K562 (cell line): ENCODE measurements at regions not wholly inside any gene's neighbourhood (a gene's known extent, or its start where the extent isn't known, plus 50 kb on each side); places are given as distances from the start of the nearest gene placed in this dataset.

Source experiments
- ATAC-seq: fragments of 200-7000 bp; cut with Tn5 transposase; 3 replicates; pipeline ENCODE4 v1.9.1; 2020; ENCODE audit warnings: moderate library complexity
- BruUV-seq: library from RNA; stranded (reverse); fragments of 400-500 nt; replicated peaks from 2 replicates; lab custom pipeline; 2021; lab: Mats Ljungman, UMichigan
- CTCF ChIA-PET: fragments of 300-600 bp; formaldehyde crosslinking; extraction: SDS; loops from one replicate; lab custom pipeline; 2021; ENCODE audit warnings: low intra/inter-chr PET ratio; lab: Yijun Ruan, JAX
- POLR2A ChIA-PET: fragments of 300-600, 350-650 bp; sonication (Branson Sonifier 250); formaldehyde crosslinking; extraction: SDS; loops from one replicate; lab custom pipeline; 2021; ENCODE audit warnings: antibody characterized with exemption, inconsistent platforms; lab: Yijun Ruan, JAX
- DNase-seq, 4 experiments: peaks; one replicate each; pipeline versions ENCODE4 v3.0.0 to v3.0.0-alpha.2; 2011 to 2018; ENCODE audit warnings: low spot score in 3 of 4, mixed read lengths in 3 of 4; ENCODE audit errors: extremely low read depth in 1 of 4
- FAIRE-seq: peaks from 2 replicates; lab custom pipeline; 2011; peaks lifted over from hg19 to GRCh38; lab: Jason Lieb, UNC
- H2AFZ ChIP-seq: 2 replicates; pipeline ENCODE4 v1.6.0; 2011; ENCODE audit warnings: low read depth, low read length, control low read depth, inconsistent platforms
- H3K27ac ChIP-seq: fragments of 200-600 bp; 3 replicates; pipeline ENCODE4 v1.8.0; 2011; ENCODE audit warnings: low read depth, mild to moderate bottlenecking, control low read depth, inconsistent platforms, low read length, moderate library complexity, mixed read lengths; ENCODE audit errors: extremely low read depth
- H3K27me3 ChIP-seq, 2 experiments: fragments of 300-600 bp in 1 of 2; 2 replicates in 1 of 2; 3 replicates in 1 of 2; pipeline versions ENCODE4 v1.6.0 to v1.8.0; 2011; ENCODE audit warnings: inconsistent platforms in 2 of 2, low read length in 2 of 2, mild to moderate bottlenecking in 1 of 2, mixed read lengths in 1 of 2, moderate library complexity in 1 of 2; ENCODE audit not compliant: control insufficient read depth in 2 of 2, insufficient read depth in 2 of 2
- H3K36me3 ChIP-seq: fragments of 300-600 bp; 3 replicates; pipeline ENCODE4 v1.8.0; 2011; ENCODE audit warnings: mild to moderate bottlenecking, low read length, inconsistent platforms; ENCODE audit not compliant: control insufficient read depth, insufficient read depth
- H3K4me1 ChIP-seq, 2 experiments: fragments of 200-600 bp in 1 of 2; replicated peaks in 1 of 2; 2 replicates in 1 of 2; 3 replicates in 1 of 2; pipeline versions ENCODE4 v1.5.1 to v1.8.0; 2011; ENCODE audit warnings: inconsistent platforms in 2 of 2, low read length in 2 of 2, mild to moderate bottlenecking in 1 of 2, mixed read lengths in 1 of 2, moderate library complexity in 1 of 2; ENCODE audit not compliant: control insufficient read depth in 2 of 2, insufficient read depth in 2 of 2
- H3K4me2 ChIP-seq: 2 replicates; pipeline ENCODE4 v1.6.1; 2011; ENCODE audit warnings: low read length, control low read depth, inconsistent platforms, mixed read lengths; ENCODE audit not compliant: insufficient read depth
- H3K4me3 ChIP-seq: fragments of 200-600 bp; sonication (generic), shearing (Covaris generic); 2 replicates; pipeline ENCODE4 v1.5.1; 2016; ENCODE audit warnings: control low read depth, inconsistent platforms
- H3K79me2 ChIP-seq: fragments of 200-600 bp; 3 replicates; pipeline ENCODE4 v1.8.0; 2011; ENCODE audit warnings: low read length, inconsistent platforms; ENCODE audit not compliant: control insufficient read depth, insufficient read depth
- H3K9ac ChIP-seq, 2 experiments: 2 replicates each; pipeline versions ENCODE4 v1.6.0 to v1.6.1; 2011; ENCODE audit warnings: low read depth in 2 of 2, low read length in 2 of 2, control low read depth in 1 of 2, inconsistent platforms in 1 of 2, mild to moderate bottlenecking in 1 of 2, mixed read lengths in 1 of 2; ENCODE audit not compliant: insufficient read depth in 1 of 2
- H3K9me1 ChIP-seq: one replicate; pipeline ENCODE4 v1.6.0; 2011; ENCODE audit warnings: inconsistent platforms, mild to moderate bottlenecking, low read length, moderate library complexity; ENCODE audit not compliant: control insufficient read depth, insufficient read depth
- H3K9me3 ChIP-seq: replicated peaks from 2 replicates; pipeline ENCODE4 v1.5.1; 2011; ENCODE audit warnings: low read depth, low read length, inconsistent platforms; ENCODE audit not compliant: control insufficient read depth, insufficient read depth
- H4K20me1 ChIP-seq: replicated peaks from 2 replicates; pipeline ENCODE4 v1.6.1; 2011; ENCODE audit warnings: low read length, inconsistent platforms, mixed read lengths; ENCODE audit not compliant: control insufficient read depth, insufficient read depth
- PHTF2 ChIP-seq: fragments of 250-450 bp; sonication (Bioruptor Pico); IDR thresholded peaks from 2 replicates; pipeline ENCODE4 v1.5.0; 2021; ENCODE audit warnings: mild to moderate bottlenecking
- SRSF3 ChIP-seq: fragments of 200-400 bp; formaldehyde crosslinking; IDR thresholded peaks from 2 replicates; pipeline ENCODE4 v1.6.1; 2016; ENCODE audit warnings: mild to moderate bottlenecking, low read length, moderate library complexity; ENCODE audit not compliant: insufficient read depth
- ZNF507 ChIP-seq: conservative IDR thresholded peaks from 2 replicates; pipeline ENCODE4 v1.6.1; 2017; ENCODE audit warnings: missing genetic modification characterization, missing compliant biosample characterization
- WGBS: fragments of 100-300 bp; shearing (Covaris generic); methylation state at CpG from one replicate; pipeline ENCODE4 v1.1.6; 2016; ENCODE audit warnings: low coverage, mixed read lengths; ENCODE audit not compliant: insufficient coverage; ENCODE audit errors: missing lambda C conversion rate; 5-methylcytosine and 5-hydroxymethylcytosine counted together
- in situ Hi-C: fragments of 300-500 bp; cut with MboI; formaldehyde crosslinking; loops from 4 replicates; pipeline ENCODE4 v1.15.0; 2018; ENCODE audit warnings: inconsistent platforms, mixed read lengths
- intact Hi-C: fragments of 100-400 bp; cut with micrococcal nuclease; formaldehyde crosslinking; loops from 2 replicates; pipeline ENCODE4 v1.14.2; 2022
- TF ChIP-seq, protein P1 (sequence below): fragments of 450-650 bp; formaldehyde crosslinking; IDR thresholded peaks from 2 replicates; pipeline ENCODE4 v1.4.0; 2022; ENCODE audit warnings: missing genetic modification characterization
- TF ChIP-seq, protein P2 (sequence below): fragments of 250-450 bp; sonication (Bioruptor Pico); IDR thresholded peaks from 2 replicates; pipeline ENCODE4 v1.5.0; 2021
- TF ChIP-seq, protein P3 (sequence below): sonication (generic); formaldehyde crosslinking; IDR thresholded peaks from 2 replicates; pipeline ENCODE4 v1.8.0; 2023; ENCODE audit warnings: mild to moderate bottlenecking, missing genetic modification reagents

DNA sequence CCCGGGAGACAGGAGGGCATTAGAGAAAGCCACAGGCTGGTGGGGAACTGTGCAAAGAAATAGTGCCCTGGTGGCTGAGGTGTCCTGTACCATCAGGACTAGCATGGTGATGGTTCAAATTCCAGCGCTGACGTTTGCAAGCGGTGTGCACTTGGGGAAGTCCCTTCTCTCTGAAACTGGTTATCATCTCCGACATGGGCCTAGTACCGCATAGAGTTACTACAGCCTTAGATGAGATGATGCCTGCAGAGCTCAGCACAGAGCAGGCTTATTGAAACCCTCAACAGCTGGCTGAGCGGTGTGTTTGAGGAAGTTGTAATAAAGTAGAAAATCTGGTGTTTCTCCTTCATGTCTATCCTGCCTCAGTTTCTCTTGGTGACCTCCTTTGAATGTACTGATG lies 136.7 kb upstream of the WSCD1 start:
- H3K79me2 ChIP-seq: no peaks in the 10 kb centered on the region
- in situ Hi-C loops: no loop called here
- no peaks in the 10 kb centered on the region for H3K9me1 ChIP-seq
- 0% methylated on average over 7 of the region's 7 CpGs for WGBS
- POLR2A ChIA-PET: interaction anchor here (1.3 kb wide), 1 partner anchor 10 kb away, joined by 3 read pairs; no protein-coding TSS in a partner anchor
- no peaks in the 10 kb centered on the region for H4K20me1 ChIP-seq
- H3K9ac ChIP-seq: no peak overlapping the region
- no peak for FAIRE-seq
- H3K4me2 ChIP-seq: no peak overlapping the region
- CTCF ChIA-PET: no interaction called here
- TF ChIP-seq ZNF507 (tag) (no peak), SRSF3 (no peak), PHTF2 (CRISPR knock-in tag) (no peak)
- TF ChIP-seq, protein P1, sequence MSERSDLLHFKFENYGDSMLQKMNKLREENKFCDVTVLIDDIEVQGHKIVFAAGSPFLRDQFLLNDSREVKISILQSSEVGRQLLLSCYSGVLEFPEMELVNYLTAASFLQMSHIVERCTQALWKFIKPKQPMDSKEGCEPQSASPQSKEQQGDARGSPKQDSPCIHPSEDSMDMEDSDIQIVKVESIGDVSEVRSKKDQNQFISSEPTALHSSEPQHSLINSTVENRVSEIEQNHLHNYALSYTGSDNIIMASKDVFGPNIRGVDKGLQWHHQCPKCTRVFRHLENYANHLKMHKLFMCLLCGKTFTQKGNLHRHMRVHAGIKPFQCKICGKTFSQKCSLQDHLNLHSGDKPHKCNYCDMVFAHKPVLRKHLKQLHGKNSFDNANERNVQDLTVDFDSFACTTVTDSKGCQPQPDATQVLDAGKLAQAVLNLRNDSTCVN (CRISPR knock-in tag): no peak
- TF ChIP-seq, protein P2, sequence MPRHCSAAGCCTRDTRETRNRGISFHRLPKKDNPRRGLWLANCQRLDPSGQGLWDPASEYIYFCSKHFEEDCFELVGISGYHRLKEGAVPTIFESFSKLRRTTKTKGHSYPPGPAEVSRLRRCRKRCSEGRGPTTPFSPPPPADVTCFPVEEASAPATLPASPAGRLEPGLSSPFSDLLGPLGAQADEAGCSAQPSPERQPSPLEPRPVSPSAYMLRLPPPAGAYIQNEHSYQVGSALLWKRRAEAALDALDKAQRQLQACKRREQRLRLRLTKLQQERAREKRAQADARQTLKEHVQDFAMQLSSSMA (CRISPR knock-in tag): no peak
- TF ChIP-seq, protein P3, sequence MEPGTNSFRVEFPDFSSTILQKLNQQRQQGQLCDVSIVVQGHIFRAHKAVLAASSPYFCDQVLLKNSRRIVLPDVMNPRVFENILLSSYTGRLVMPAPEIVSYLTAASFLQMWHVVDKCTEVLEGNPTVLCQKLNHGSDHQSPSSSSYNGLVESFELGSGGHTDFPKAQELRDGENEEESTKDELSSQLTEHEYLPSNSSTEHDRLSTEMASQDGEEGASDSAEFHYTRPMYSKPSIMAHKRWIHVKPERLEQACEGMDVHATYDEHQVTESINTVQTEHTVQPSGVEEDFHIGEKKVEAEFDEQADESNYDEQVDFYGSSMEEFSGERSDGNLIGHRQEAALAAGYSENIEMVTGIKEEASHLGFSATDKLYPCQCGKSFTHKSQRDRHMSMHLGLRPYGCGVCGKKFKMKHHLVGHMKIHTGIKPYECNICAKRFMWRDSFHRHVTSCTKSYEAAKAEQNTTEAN: no peak
- TF ChIP-seq, all 486 proteins: peak for 0
- DNase-seq: no peak
- Histone ChIP-seq H3K4me1 (no peaks in the 10 kb centered on the region), H3K4me3 (no peak overlapping the region), H2AFZ (no peak overlapping the region), H3K27ac (no peak overlapping the region), H3K27me3 (no peaks in the 10 kb centered on the region; a peak in 1 of 5 replicates), H3K9me3 (no peaks in the 10 kb centered on the region), H3K36me3 (no peaks in the 10 kb centered on the region)
- BruUV-seq: no TSS peak
- intact Hi-C loops: no loop called here
- no peak for ATAC-seq
